ENCODE measurements at regions not wholly inside any gene's neighbourhood (a gene's known extent, or its start where the extent isn't known, plus 50 kb on each side); places are given as distances from the start of the nearest gene placed in this dataset.

- Mint-ChIP-seq H3K36me3 (ENCODE audit: low read depth) (no peaks in the 10 kb centered on the region), H3K4me3 (ENCODE audit: unreplicated experiment) (no peak overlapping the region), H3K27me3 (ENCODE audit: low read depth) (no peaks in the 10 kb centered on the region), H3K4me1 (ENCODE audit: low read depth) (no peaks in the 10 kb centered on the region), H3K27ac (ENCODE audit: unreplicated experiment) (no peak overlapping the region), H3K9me3 (ENCODE audit: low read depth) (peaks cover 6% of the 10 kb centered on the region)
- no peak for TF ChIP-seq CTCF (IDR thresholded peaks at IDR 0.05)
- DNase-seq (ENCODE audit: low spot score): no peak
Measured at GRCh38 chr11:37642296-37642695, 1044.3 kb upstream of the RAG2 start.

- Mint-ChIP-seq H3K27me3 (ENCODE audit: low read depth) (no peaks in the 10 kb centered on the region), H3K27ac (ENCODE audit: unreplicated experiment) (no peak overlapping the region), H3K9me3 (ENCODE audit: low read depth) (peaks cover 13% of the 10 kb centered on the region), H3K36me3 (ENCODE audit: low read depth) (peaks cover 1% of the 10 kb centered on the region), H3K4me1 (ENCODE audit: low read depth) (no peaks in the 10 kb centered on the region), H3K4me3 (ENCODE audit: unreplicated experiment) (no peak overlapping the region)
- TF ChIP-seq CTCF (IDR thresholded peaks at IDR 0.05): no peak
- no peak for DNase-seq (ENCODE audit: low spot score)
Measured at GRCh38 chr11:37632748-37633147, 1034.7 kb upstream of the RAG2 start.

- TF ChIP-seq CTCF (IDR thresholded peaks at IDR 0.05): no peak
- Mint-ChIP-seq H3K4me1 (ENCODE audit: low read depth) (no peaks in the 10 kb centered on the region), H3K36me3 (ENCODE audit: low read depth) (peaks cover 1% of the 10 kb centered on the region), H3K4me3 (ENCODE audit: unreplicated experiment) (no peak overlapping the region), H3K27ac (ENCODE audit: unreplicated experiment) (no peak overlapping the region), H3K27me3 (ENCODE audit: low read depth) (no peaks in the 10 kb centered on the region), H3K9me3 (ENCODE audit: low read depth) (peaks cover 13% of the 10 kb centered on the region)
- no peak for DNase-seq (ENCODE audit: low spot score)
Measured at GRCh38 chr11:37630866-37631265, 1032.8 kb upstream of the RAG2 start.

- DNase-seq (ENCODE audit: low spot score): no peak
- H3K4me1 Mint-ChIP-seq (ENCODE audit: low read depth): no peaks in the 10 kb centered on the region
- H3K27ac Mint-ChIP-seq (ENCODE audit: unreplicated experiment): no peak overlapping the region
- peaks cover 4% of the 10 kb centered on the region for H3K9me3 Mint-ChIP-seq (ENCODE audit: low read depth)
- H3K36me3 Mint-ChIP-seq (ENCODE audit: low read depth): peaks cover under 1% of the 10 kb centered on the region
- no peaks in the 10 kb centered on the region for H3K27me3 Mint-ChIP-seq (ENCODE audit: low read depth)
- no peak for TF ChIP-seq CTCF (IDR thresholded peaks at IDR 0.05)
- H3K4me3 Mint-ChIP-seq (ENCODE audit: unreplicated experiment): no peak overlapping the region
Measured at GRCh38 chr11:37623778-37624177, 1025.7 kb upstream of the RAG2 start.

- no peaks in the 10 kb centered on the region for H3K4me1 Mint-ChIP-seq (ENCODE audit: low read depth)
- H3K27ac Mint-ChIP-seq (ENCODE audit: unreplicated experiment): no peak overlapping the region
- TF ChIP-seq CTCF (IDR thresholded peaks at IDR 0.05): no peak
- H3K27me3 Mint-ChIP-seq (ENCODE audit: low read depth): no peaks in the 10 kb centered on the region
- peaks cover 3% of the 10 kb centered on the region for H3K9me3 Mint-ChIP-seq (ENCODE audit: low read depth)
- H3K36me3 Mint-ChIP-seq (ENCODE audit: low read depth): no peaks in the 10 kb centered on the region
- no peak for DNase-seq (ENCODE audit: low spot score)
- H3K4me3 Mint-ChIP-seq (ENCODE audit: unreplicated experiment): no peak overlapping the region
Measured at GRCh38 chr11:37621662-37622061, 1023.6 kb upstream of the RAG2 start.

All from chondrocyte (in vitro differentiated cells).